Esophagus muscularis mucosa (tissue), 4 donors: ENCODE measurements at regions not wholly inside any gene's neighbourhood (a gene's known extent, or its start where the extent isn't known, plus 50 kb on each side); places are given as distances from the start of the nearest gene placed in this dataset.

Experiments used
- DNase-seq: peaks from one replicate; pipeline ENCODE4 v3.0.0-alpha.2; 2017; ENCODE audit errors: extremely low spot score
- H3K27ac ChIP-seq, 4 donors: fragments of 200-600 bp; sonication (generic); replicated peaks in 1 of 4; 1 replicate in 3 of 4; 2 replicates in 1 of 4; pipeline ENCODE4 v1.5.1; 2016 to 2019; ENCODE audit warnings: mild to moderate bottlenecking in 1 of 4
- H3K27me3 ChIP-seq, 4 donors: fragments of 200-600 bp; sonication (generic); one replicate each; pipeline versions ENCODE4 v1.5.1 to v1.6.0; 2016 to 2019
- H3K36me3 ChIP-seq, 4 donors: fragments of 200-600 bp; sonication (generic); one replicate each; pipeline ENCODE4 v1.5.1; 2016 to 2019
- H3K4me1 ChIP-seq, 4 donors: fragments of 200-600 bp; sonication (generic); one replicate each; pipeline ENCODE4 v1.5.1; 2016 to 2019
- H3K4me3 ChIP-seq, 4 donors: fragments of 200-600 bp; sonication (generic); 1 replicate in 2 of 4; 2 replicates in 2 of 4; pipeline ENCODE4 v1.5.1; 2016 to 2019; ENCODE audit warnings: mild to moderate bottlenecking in 4 of 4, moderate library complexity in 1 of 4
- H3K9me3 ChIP-seq, 4 donors: fragments of 200-600 bp; sonication (generic); 1 replicate in 3 of 4; 2 replicates in 1 of 4; pipeline ENCODE4 v1.5.1; 2016 to 2019
- CTCF ChIP-seq, 3 experiments: fragments of 200-600 bp in 2 of 3; fragments of 450-650 bp in 1 of 3; sonication (generic) in 2 of 3; IDR thresholded peaks; one replicate each; pipeline ENCODE4 v1.5.1; 2017 to 2019; ENCODE audit warnings: antibody characterized with exemption in 3 of 3, mild to moderate bottlenecking in 2 of 3, moderate library complexity in 1 of 3
- EP300 ChIP-seq: sonication (generic); formaldehyde crosslinking; IDR thresholded peaks from one replicate; pipeline ENCODE4 v1.6.1; 2017; ENCODE audit warnings: antibody characterized with exemption
- POLR2A ChIP-seq: fragments of 450-650 bp; IDR thresholded peaks from one replicate; pipeline ENCODE4 v1.6.1; 2017; ENCODE audit warnings: antibody characterized with exemption, moderate library complexity, mild to moderate bottlenecking, low read depth
- POLR2AphosphoS5 ChIP-seq, 2 donors: sonication (generic); formaldehyde crosslinking; IDR thresholded peaks; one replicate each; pipeline ENCODE4 v1.6.1; 2017; ENCODE audit warnings: antibody characterized with exemption in 2 of 2
- WGBS: methylation state at CpG from one replicate; pipeline ENCODE4 v1.1.5; 2018; 5-methylcytosine and 5-hydroxymethylcytosine counted together
- intact Hi-C: fragments of 100-400 bp; cut with DNase I; formaldehyde crosslinking; loops from one replicate; pipeline ENCODE4 v1.15.1; 2023

DNA sequence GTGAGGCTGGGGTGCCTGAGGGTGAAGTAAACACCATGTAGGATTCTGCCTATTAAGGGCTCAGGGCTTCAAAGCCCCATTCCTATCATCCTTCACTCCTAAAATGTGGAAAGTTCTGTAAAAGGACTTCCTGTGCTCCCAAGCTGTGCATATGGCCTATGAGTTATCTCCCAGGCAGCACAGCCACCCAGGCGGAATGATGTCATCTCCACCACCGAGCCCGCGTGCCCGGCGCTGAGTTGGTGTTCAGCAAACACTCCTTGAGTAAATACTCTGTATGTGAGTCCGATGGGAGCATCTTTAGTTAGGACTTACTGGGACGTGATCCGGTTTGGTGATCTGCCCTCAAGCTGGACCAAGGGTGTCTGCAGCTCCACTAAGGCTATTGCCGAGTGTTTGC, 437.3 kb downstream of the MED13L start:
- Histone ChIP-seq H3K9me3 (no peaks in the 10 kb centered on the region), H3K27me3 (peaks cover 0 to 3% (median 0%) of the 10 kb centered on the region in 4 donors), H3K36me3 (no peaks in the 10 kb centered on the region), H3K4me3 (no peak overlapping the region), H3K27ac (no peak overlapping the region), H3K4me1 (no peaks in the 10 kb centered on the region)
- intact Hi-C loops: no loop called here
- DNase-seq: no peak
- no peak for TF ChIP-seq CTCF (IDR thresholded peaks at IDR 0.05)
- TF ChIP-seq EP300: no peak
- TF ChIP-seq POLR2A: no peak
- TF ChIP-seq POLR2AphosphoS5 (IDR thresholded peaks at IDR 0.05): no peak
- WGBS: 85% methylated on average over 10 of the region's 10 CpGs

DNA sequence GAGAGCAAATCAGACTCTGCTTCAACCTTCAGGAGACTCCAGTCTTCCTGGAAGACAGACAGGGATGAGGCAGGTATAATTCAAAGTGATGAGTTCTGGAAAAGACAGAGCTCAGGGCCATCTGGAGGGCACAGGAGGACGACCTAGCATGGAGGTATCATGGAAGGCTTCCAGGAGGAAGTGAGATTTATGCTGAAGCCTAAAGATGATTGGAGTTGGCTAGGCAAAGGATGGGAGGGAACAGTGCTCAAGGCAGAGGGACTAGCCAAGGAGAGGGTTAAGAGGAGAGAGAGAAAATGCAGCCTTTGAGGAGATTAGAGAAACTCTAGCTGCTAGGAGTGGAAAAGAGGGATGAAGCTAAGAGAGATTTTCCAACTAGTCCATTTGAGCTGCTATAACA, 438.5 kb downstream of the MED13L start:
- intact Hi-C loops: no loop called here
- no peaks in the 10 kb centered on the region for H3K4me1 ChIP-seq
- no peak overlapping the region for H3K4me3 ChIP-seq
- no peaks in the 10 kb centered on the region for H3K36me3 ChIP-seq
- H3K27ac ChIP-seq: no peak overlapping the region
- peaks cover 0 to 3% (median 0%) of the 10 kb centered on the region in 4 donors for H3K27me3 ChIP-seq
- 55% methylated on average over 1 of the region's 1 CpG for WGBS
- no peak for DNase-seq
- no peaks in the 10 kb centered on the region for H3K9me3 ChIP-seq
- TF ChIP-seq CTCF (IDR thresholded peaks at IDR 0.05): no peak
- TF ChIP-seq EP300: no peak
- TF ChIP-seq POLR2A: no peak
- no peak for TF ChIP-seq POLR2AphosphoS5 (IDR thresholded peaks at IDR 0.05)

- Histone ChIP-seq H3K9me3 (no peaks in the 10 kb centered on the region), H3K36me3 (no peaks in the 10 kb centered on the region), H3K4me1 (no peaks in the 10 kb centered on the region), H3K27ac (no peak overlapping the region), H3K27me3 (peaks cover 0 to 3% (median 0%) of the 10 kb centered on the region in 4 donors), H3K4me3 (no peak overlapping the region)
- 87% methylated on average over 2 of the region's 2 CpGs for WGBS
- intact Hi-C loops: no loop called here
- no peak for DNase-seq
- no peak for TF ChIP-seq POLR2AphosphoS5 (IDR thresholded peaks at IDR 0.05)
- TF ChIP-seq EP300: no peak
Measured at GRCh38 chr12:115837220-115837619, 440.3 kb downstream of the MED13L start.

- 56% methylated on average over 4 of the region's 4 CpGs for WGBS
- TF ChIP-seq CTCF (IDR thresholded peaks at IDR 0.05) (no peak), POLR2AphosphoS5 (IDR thresholded peaks at IDR 0.05) (no peak), EP300 (no peak), POLR2A (no peak)
Measured at GRCh38 chr12:115835445-115835844, 442.0 kb downstream of the MED13L start.

DNA sequence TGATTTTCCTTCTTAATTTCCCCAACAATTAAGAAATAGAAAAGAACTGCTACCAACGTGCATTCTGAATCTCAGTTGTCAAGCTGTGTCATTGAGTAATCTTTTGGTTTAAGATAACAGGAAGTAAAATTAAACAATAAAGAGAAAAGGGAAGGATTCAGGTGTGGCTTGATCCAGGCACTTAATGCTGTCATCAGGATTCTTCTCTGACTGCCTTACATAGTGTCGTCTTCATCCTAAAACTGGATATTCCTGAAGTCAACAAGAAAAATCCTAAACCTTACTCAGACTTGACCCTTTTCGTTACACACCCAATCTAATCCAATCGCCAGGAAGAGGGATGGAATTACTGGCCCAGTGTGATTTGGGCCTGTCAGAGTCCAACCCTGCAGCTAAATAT, 443.8 kb downstream of the MED13L start:
- Histone ChIP-seq H3K27me3 (peaks cover 0 to 3% (median 0%) of the 10 kb centered on the region in 4 donors), H3K4me3 (no peak overlapping the region), H3K27ac (no peak overlapping the region), H3K9me3 (no peaks in the 10 kb centered on the region), H3K36me3 (no peaks in the 10 kb centered on the region), H3K4me1 (no peaks in the 10 kb centered on the region)
- TF ChIP-seq POLR2A: no peak
- TF ChIP-seq CTCF (IDR thresholded peaks at IDR 0.05): no peak
- TF ChIP-seq POLR2AphosphoS5 (IDR thresholded peaks at IDR 0.05): no peak
- no peak for TF ChIP-seq EP300
- 84% methylated on average over 4 of the region's 4 CpGs for WGBS
- intact Hi-C loops: no loop called here
- no peak for DNase-seq

More at GRCh38 chr12:115835445-115835844, 442.0 kb downstream of the MED13L start:
- Histone ChIP-seq H3K4me3 (no peak overlapping the region), H3K9me3 (no peaks in the 10 kb centered on the region), H3K27ac (no peak overlapping the region), H3K4me1 (no peaks in the 10 kb centered on the region), H3K27me3 (peaks cover 0 to 3% (median 0%) of the 10 kb centered on the region in 4 donors), H3K36me3 (no peaks in the 10 kb centered on the region)
- intact Hi-C loops: no loop called here
- no peak for DNase-seq
